ENCODE measurements at regions not wholly inside any gene's neighbourhood (a gene's known extent, or its start where the extent isn't known, plus 50 kb on each side); places are given as distances from the start of the nearest gene placed in this dataset.

DNA sequence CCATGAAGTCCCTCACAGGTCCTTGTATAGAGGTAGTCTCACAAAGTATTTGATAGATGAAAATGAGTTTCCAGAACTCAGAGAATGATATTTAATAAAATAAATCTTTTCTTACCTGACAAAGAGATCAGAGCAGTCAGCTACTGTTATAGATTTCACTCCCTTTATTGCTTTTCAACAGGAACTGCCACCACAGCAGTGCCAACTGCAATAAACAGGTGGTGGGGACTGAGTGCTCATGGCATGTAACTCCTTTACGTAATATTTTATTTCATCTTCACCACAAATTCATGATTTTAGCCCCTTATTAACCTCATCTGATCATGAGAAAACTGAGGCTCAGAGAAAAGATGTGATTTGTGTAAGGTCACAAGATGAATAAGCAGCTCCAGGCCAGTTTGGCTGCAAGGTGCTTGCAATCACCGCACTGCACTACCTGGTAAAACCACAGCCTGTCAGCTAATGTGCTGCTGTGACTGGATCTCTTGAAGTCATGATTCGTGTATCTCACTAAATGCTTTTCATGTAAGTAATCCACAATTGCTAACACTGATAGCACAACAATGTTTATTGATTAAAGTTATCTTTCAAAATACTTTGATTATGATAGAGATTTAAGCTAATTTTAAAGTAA, 78.8 kb downstream of the WNT5A start:
- H3K27ac ChIP-seq (ENCODE audit: low read length), result no peak overlapping the region
- ATAC-seq (ENCODE audit: insufficient read depth, low read depth) (no peak), DNase-seq (no peak)
- H3K4me3 ChIP-seq (ENCODE audit: low read depth in 1 of 2, low read length in 2 of 2), result no peak overlapping the region
- H3K4me1 ChIP-seq (ENCODE audit: insufficient read depth, low read length), result no peaks in the 10 kb centered on the region
- TF ChIP-seq, protein P1, sequence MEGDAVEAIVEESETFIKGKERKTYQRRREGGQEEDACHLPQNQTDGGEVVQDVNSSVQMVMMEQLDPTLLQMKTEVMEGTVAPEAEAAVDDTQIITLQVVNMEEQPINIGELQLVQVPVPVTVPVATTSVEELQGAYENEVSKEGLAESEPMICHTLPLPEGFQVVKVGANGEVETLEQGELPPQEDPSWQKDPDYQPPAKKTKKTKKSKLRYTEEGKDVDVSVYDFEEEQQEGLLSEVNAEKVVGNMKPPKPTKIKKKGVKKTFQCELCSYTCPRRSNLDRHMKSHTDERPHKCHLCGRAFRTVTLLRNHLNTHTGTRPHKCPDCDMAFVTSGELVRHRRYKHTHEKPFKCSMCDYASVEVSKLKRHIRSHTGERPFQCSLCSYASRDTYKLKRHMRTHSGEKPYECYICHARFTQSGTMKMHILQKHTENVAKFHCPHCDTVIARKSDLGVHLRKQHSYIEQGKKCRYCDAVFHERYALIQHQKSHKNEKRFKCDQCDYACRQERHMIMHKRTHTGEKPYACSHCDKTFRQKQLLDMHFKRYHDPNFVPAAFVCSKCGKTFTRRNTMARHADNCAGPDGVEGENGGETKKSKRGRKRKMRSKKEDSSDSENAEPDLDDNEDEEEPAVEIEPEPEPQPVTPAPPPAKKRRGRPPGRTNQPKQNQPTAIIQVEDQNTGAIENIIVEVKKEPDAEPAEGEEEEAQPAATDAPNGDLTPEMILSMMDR (IDR thresholded peaks at IDR 0.05; ENCODE audit: borderline replicate concordance, extremely low read depth, low read length, poor library complexity, severe bottlenecking), result no peak
- TF ChIP-seq EZH2 (IDR thresholded peaks at IDR 0.05; ENCODE audit: borderline replicate concordance, low read depth, low read length, severe bottlenecking), result no peak
- no peaks in the 10 kb centered on the region for H3K79me2 ChIP-seq (ENCODE audit: insufficient read depth, low read length)
- H3K36me3 ChIP-seq (ENCODE audit: insufficient read depth, low read length), result no peaks in the 10 kb centered on the region
- H2AFZ ChIP-seq (ENCODE audit: low read depth, low read length), result no peak overlapping the region
- H3K9ac ChIP-seq (ENCODE audit: low read depth, low read length), result no peak overlapping the region
- no peaks in the 10 kb centered on the region for H3K27me3 ChIP-seq (ENCODE audit: insufficient read depth, low read length, poor library complexity)
- no peaks in the 10 kb centered on the region for H4K20me1 ChIP-seq (ENCODE audit: insufficient read depth, low read length)
- H3K9me3 ChIP-seq (ENCODE audit: insufficient read depth, low read length, severe bottlenecking), result no peaks in the 10 kb centered on the region
- H3K4me2 ChIP-seq (ENCODE audit: insufficient read depth, low read length), result no peak overlapping the region

DNA sequence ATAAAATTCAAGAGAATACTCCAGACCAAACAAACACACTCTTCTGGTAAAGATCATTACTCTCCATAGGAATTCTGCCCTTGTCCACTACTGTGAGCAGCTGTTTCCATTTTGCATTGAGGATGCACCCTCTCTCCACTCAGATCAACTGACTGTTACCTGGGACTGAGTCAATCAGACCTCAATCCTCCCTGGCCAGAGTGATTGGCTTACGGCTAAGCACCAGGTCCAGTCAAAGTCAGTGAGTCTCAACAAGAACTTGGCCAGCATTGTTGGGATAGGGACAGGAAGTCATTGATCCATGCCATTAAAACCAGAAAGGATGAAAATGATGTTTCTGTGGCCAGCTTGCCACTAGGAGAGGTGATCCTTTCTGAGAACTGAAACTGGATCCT, 79.7 kb downstream of the WNT5A start:
- DNase-seq (no peak), ATAC-seq (ENCODE audit: insufficient read depth, low read depth) (no peak)
- Histone ChIP-seq H3K27ac (ENCODE audit: low read length) (no peak overlapping the region), H3K4me3 (ENCODE audit: low read depth in 1 of 2, low read length in 2 of 2) (no peak overlapping the region), H3K9ac (ENCODE audit: low read depth, low read length) (no peak overlapping the region), H3K27me3 (ENCODE audit: insufficient read depth, low read length, poor library complexity) (no peaks in the 10 kb centered on the region), H3K4me2 (ENCODE audit: insufficient read depth, low read length) (no peak overlapping the region), H3K36me3 (ENCODE audit: insufficient read depth, low read length) (no peaks in the 10 kb centered on the region), H4K20me1 (ENCODE audit: insufficient read depth, low read length) (no peaks in the 10 kb centered on the region), H3K4me1 (ENCODE audit: insufficient read depth, low read length) (no peaks in the 10 kb centered on the region), H3K79me2 (ENCODE audit: insufficient read depth, low read length) (no peaks in the 10 kb centered on the region), H3K9me3 (ENCODE audit: insufficient read depth, low read length, severe bottlenecking) (no peaks in the 10 kb centered on the region), H2AFZ (ENCODE audit: low read depth, low read length) (no peak overlapping the region)
- TF ChIP-seq EZH2 (IDR thresholded peaks at IDR 0.05; ENCODE audit: borderline replicate concordance, low read depth, low read length, severe bottlenecking), result no peak
- TF ChIP-seq, protein P1 (IDR thresholded peaks at IDR 0.05; ENCODE audit: borderline replicate concordance, extremely low read depth, low read length, poor library complexity, severe bottlenecking), result no peak

DNA sequence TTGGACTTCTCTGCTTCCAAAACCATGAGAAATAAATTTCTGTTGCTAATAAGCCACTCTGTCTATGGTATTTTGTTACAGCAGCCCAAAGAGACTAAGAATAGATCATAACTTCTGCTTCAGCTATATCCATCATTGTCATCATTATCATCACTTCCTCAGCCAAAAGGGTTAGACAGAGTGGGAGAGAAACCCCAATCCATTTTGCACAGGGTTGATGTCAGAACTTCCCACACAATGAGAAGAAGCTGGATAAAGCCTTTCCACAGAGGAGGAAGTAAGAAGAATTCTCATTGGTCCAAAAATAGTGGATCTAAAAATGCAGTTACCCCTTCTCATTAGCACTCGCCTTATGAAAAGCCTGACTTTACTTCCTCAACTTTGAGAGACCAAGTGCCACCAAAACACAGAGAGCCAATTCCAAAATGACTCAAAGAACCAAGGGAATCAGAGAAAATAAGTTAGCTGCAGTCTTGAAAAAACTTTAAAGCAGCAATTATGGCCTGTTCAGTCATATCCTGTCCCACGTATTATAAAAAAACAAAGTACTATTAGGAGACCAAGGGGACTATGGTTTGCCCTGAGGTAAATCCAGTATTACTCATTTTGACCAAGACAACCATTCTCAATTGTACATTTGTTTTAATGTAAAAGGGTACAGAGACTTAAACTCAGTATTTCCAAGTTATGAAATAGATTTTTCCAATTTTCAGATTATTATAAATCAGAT, 80.2 kb downstream of the WNT5A start:
- no peak overlapping the region for H3K27ac ChIP-seq (ENCODE audit: low read length)
- TF ChIP-seq EZH2 (IDR thresholded peaks at IDR 0.05; ENCODE audit: borderline replicate concordance, low read depth, low read length, severe bottlenecking), result no peak
- TF ChIP-seq, protein P1 (IDR thresholded peaks at IDR 0.05; ENCODE audit: borderline replicate concordance, extremely low read depth, low read length, poor library complexity, severe bottlenecking), result no peak
- ATAC-seq (ENCODE audit: insufficient read depth, low read depth), result no peak
- no peak overlapping the region for H3K4me3 ChIP-seq (ENCODE audit: low read depth in 1 of 2, low read length in 2 of 2)
- H3K4me1 ChIP-seq (ENCODE audit: insufficient read depth, low read length), result no peaks in the 10 kb centered on the region
- no peaks in the 10 kb centered on the region for H4K20me1 ChIP-seq (ENCODE audit: insufficient read depth, low read length)
- DNase-seq, result no peak
- no peaks in the 10 kb centered on the region for H3K9me3 ChIP-seq (ENCODE audit: insufficient read depth, low read length, severe bottlenecking)
- H3K36me3 ChIP-seq (ENCODE audit: insufficient read depth, low read length), result no peaks in the 10 kb centered on the region
- H3K27me3 ChIP-seq (ENCODE audit: insufficient read depth, low read length, poor library complexity), result no peaks in the 10 kb centered on the region
- no peak overlapping the region for H3K4me2 ChIP-seq (ENCODE audit: insufficient read depth, low read length)
- no peaks in the 10 kb centered on the region for H3K79me2 ChIP-seq (ENCODE audit: insufficient read depth, low read length)
- no peak overlapping the region for H2AFZ ChIP-seq (ENCODE audit: low read depth, low read length)
- H3K9ac ChIP-seq (ENCODE audit: low read depth, low read length), result no peak overlapping the region

Measured in DND-41 (cell line).